NCI-H345 treated with DMSO at 0.1 percent for 48 hours (cell line): ENCODE measurements at regions not wholly inside any gene's neighbourhood (a gene's known extent, or its start where the extent isn't known, plus 50 kb on each side); places are given as distances from the start of the nearest gene placed in this dataset.
"Not testable (repeated sequence)": the region's sequence is repeated elsewhere in the genome, so short reads cannot be mapped to it uniquely, and the experiment has no call there.

Experiments
- DNase-seq: peaks from one replicate; lab custom pipeline; 2025; ENCODE audit not compliant: unreplicated experiment; lab: John Stamatoyannopoulos, UW

DNA sequence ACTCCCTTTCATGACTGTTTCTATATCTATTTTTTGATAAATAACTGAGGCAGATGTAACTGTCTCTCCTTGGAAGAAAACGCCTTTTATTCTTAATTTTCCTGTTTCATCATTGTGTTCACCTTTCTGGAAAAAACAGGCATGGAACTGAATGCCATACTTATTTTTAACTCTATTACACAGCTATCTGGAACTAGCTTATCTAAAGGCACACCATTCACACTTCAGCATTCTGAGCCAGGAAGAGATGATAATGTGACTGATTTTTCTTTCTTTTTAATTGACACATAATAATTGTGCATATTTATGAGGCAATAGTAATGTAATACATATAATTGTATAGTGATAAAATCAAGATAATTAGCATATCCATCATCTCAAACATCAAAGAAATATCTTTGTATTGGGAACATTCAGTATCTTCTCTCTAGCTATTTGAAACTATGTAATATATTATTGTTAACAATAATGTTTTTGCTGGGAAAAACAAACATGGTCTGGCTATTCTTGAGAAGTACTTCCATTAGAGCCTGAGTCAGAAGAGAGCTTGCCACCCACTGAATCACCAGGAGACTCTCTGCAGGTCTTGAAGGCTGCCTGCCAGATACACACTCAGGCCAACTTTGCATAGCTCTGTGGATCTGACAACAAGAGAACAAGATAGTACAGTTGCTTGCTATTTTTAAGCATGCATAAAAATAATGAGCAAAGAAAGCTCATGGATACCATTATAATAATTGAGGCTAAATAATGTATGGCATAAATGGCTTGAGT, 501.0 kb upstream of the EDIL3 start:
- no peak for DNase-seq

DNA sequence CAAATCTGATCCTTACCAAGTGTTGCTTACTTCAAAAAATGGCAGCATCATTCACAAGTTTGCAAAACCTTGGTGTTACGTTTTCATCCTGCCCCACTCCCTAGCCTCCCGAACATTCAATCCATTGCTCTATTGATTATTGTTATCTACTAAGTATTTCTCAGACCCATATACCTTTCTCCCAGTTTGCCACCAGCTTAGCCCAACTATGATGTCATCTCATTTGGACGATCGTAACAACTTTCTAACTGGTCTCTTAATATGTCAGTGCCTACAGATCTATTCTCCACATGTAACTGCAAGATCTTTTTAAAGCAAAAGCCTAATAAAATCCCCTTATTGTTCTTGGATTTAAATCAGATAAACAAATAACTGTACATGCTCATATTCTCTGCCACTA, 497.1 kb upstream of the EDIL3 start:
- DNase-seq = no peak

DNA sequence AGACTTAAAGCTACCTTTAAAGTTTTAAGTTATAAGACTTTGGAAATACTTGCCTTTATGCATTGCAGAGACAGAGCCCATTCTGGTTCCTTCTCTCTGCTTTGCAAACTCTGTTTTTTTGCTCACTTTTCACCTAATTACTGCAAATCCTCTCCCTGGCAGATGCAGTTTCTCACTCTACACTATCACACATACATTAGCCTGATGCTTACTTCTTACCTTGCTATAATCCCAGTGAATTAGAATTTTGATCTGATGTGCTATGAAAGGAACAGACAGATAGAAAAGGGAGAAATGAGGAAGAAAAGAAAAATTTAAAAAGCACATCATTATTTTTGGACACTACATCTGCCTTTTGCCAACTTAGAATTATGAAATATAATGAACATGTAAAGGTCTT, 489.5 kb upstream of the EDIL3 start:
- no peak for DNase-seq

DNA sequence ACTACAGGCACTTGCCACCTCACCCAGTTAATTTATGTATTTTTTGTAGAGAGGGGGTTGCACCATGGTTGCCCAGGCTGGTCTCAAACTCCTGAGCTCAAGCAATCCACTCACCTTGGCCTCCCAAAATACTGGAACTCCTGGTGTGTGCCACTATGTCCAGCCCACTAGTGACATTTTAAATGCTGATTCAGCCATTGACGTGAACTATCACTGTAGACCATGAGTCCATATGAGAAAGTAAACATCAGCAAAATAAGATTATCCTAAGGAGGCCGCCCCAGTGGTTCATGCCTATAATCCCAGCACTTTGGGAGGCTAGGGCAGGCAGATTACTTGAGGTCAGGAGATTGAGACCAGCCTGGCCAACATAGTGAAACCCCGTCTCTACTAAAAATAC, 488.1 kb upstream of the EDIL3 start:
- DNase-seq = no peak

DNA sequence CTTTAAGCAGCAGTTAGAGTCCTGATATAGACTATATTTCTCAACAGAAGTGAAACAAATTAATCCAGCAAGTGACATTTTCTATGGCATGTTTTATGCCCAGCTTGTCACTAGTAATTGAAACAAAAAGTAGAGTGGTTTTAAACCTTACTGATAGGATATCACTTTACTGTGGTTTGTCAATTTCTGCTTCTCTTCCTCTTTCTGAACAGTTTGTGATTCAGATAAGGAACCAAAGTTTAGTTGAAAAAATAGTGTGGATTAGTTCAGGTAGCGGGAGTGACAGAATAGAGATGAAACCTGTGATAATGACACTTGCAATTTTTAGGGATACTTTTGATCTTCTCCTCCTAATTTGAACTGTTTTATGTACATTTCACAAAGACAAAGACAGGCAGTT, 485.7 kb upstream of the EDIL3 start:
- no peak for DNase-seq

DNA sequence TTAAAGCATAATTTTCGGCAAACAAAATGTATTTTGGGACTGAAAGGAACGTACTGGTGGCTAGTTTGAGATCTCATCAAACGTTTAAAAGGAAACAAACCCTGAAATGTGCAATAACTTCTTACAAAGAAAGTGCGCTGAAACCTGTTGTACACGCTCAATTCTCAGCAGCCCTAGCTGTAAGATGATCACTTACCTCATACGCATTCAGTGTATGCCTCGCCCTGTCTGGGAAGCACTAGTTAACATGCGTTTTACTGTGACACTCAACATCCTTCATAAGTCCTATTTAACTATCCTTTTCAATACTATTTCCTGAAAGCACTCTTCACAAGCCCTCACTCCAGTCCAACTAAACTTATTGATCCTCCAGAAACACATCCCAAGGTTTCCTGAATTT, 485.0 kb upstream of the EDIL3 start:
- no peak for DNase-seq

DNA sequence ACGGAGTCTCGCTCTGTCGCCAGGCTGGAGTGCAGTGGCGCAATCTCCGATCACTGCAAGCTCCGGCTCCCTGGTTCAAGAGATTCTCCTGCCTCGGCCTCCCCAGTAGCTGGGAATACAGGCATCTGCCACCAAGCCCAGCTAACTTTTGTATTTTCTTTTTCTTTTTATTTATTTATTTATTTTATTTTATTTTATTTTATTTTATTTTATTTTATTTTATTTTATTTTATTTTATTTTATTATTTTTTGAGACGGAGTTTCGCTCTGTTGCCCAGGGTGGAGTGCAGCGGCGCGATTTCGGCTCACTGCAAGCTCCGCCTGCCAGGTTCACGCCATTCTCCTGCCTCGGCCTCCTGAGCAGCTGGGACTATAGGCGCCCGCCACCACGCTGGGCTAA, 479.3 kb upstream of the EDIL3 start:
- not testable (repeated sequence) for DNase-seq

DNA sequence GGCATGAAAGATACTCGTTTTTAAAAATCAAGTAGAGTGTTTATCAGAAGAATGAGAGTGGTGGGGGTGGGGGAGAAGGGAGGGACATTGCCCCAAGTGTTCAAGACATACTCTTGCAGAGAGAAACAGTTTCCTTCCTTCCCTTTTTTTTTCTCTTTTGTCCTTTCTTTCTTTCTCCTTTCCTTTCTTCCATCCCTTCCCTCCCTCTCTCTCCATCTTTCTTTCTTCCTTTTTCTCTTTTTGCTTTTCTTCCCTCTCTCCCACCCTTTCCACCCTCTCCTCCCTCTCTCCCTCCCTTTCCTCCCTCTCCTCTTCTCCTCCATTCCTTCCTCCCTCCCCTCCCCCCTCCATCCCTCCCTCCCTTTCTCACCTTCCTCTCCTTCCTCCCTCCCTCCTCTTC, 478.3 kb upstream of the EDIL3 start:
- no peak for DNase-seq

DNA sequence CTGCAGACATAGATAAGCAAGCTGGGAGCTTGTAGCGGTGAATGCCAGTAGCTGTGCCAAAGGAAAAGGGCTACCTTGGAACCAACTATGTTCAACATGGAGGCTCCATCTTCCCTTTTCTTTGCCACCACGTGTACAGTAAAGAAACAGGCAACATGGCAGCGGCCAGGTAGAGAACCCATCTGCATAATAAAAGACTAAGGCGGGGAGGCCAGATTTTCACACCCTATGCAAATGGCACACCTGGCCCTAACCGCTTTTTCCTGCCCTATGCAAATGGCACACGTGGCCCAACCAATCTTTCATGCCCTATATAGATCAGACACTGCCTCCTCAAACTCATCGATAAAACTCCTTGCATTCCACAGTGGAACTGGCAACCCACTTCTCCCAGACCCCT, 477.5 kb upstream of the EDIL3 start:
- DNase-seq = no peak

DNA sequence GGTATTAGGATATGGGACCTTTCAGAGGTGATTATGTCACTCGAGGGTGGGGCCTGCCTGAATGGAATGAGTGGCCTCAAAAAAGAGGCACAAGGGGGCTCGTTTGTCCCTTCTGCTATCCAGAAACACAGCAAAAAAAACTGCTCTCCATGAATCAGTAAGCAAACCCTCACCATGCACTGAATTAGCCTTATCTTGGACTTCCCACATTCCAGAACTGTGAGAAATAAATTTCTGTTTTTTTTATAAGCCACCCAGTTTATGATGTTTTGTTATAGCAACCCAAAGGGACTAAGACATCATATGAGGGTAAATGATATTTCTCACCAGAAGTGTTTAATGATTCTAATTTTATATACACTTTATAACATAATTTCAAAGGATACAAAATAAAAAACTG, 476.6 kb upstream of the EDIL3 start:
- no peak for DNase-seq

DNA sequence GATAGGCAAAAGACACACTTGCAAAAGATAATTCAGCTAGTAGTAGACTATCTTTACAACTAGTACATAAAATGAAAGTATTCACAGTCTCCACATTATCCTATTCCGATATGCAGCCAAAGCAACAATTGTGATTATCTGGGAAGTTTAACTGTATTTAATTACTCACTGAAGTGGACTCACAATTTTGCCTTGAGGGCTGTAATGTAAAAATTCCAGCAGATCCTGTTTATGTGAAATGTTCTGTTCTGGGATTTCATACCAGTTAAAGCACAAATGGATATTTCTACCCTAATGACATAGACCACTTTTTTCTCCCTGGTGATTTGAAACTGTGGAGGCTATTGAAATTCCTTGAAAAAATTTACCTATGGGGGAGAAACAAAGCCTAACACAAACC, 474.4 kb upstream of the EDIL3 start:
- no peak for DNase-seq

DNA sequence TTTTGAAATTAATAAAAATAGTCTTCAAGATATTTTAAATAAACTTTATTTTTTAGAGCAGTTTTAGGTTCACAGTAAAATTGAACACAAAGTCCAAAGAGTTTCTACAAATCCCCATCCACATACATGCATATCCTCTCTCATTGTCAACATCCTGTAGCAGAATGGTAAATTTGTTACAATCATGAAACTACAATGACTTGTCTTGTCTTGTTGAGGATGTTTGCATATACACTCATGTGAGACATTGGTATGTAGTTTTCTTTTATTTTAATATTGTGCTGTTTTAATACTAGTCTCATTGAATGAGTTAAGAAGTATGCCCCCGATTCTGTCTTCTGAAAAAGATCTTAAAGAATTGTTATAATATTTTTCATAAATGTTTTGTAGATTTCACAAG, 447.0 kb upstream of the EDIL3 start:
- DNase-seq = no peak

DNA sequence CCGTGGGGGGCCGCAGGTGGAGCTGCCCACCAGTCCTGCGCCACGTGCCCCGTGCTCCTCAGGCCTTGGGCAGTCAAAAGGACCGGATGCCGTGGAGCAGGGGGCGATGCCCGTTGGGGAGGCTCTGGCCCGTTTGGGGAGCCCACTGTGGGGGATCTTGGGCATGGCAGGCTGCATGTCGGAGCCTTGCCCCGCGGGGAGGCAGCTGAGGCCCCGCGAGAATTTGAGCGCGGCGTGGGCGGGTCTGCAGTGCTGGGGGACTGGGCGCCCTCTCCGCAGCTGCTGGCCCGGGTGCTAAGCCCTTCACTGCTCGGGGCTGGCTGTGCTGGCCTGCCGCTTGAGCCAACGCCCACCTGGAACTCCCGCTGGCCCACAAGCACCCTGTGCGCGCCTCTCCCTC, 445.6 kb upstream of the EDIL3 start:
- no peak for DNase-seq

DNA sequence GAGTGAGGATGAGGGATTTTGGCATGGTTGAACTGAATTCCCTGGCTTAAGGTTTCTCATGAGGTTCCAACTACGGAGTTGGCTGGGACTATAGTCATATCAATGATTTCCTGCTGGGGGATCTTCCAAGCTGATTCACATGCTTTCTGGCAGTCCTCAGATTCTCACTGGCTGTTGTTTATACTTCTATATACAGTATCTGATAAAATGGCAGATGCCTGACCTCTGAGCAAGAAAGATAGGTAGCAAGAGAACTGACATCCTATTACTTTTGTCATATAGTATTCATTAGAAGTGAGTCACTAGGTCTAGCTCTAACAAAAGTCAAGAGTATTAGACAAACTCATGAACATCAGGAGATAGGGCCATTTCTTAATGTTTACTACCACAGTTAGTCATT, 440.9 kb upstream of the EDIL3 start:
- DNase-seq = no peak

DNA sequence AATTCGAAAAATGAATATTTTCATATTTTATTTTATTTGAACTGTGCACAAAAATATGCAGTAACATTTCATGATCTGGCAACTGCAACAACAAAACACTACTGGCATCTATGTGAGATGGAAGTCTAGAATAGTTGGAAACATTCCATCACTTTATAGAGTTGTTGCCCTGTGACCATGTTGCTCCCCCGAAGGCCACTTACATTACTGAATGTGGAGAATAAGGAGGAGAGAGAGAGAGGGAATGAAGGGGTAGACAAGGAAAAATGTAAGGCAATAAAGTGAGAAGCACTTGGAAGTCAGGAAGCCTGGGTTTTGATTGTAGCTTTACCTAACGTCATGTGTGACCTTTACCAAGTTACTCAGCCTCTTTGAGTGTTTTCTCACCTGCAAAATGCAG, 437.2 kb upstream of the EDIL3 start:
- no peak for DNase-seq

DNA sequence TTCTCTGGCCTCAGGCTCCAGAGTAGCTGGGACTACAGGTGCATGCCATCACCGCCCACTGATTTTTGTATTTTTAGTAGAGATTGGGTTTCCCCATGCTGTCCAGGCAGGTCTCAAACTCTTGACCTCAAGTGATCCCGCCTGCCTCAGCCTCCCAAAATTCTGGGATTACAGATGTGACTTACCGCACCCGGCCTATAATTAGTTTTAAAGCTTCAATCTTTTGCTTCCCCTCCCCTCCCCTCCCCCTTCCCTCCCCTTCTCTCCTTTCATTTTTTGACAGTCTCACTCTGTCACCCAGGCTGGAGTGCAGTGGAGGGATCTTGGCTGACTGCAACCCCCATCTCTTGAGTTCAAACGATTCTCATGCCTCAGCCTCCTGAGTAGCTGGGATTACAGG, 433.3 kb upstream of the EDIL3 start:
- no peak for DNase-seq

DNA sequence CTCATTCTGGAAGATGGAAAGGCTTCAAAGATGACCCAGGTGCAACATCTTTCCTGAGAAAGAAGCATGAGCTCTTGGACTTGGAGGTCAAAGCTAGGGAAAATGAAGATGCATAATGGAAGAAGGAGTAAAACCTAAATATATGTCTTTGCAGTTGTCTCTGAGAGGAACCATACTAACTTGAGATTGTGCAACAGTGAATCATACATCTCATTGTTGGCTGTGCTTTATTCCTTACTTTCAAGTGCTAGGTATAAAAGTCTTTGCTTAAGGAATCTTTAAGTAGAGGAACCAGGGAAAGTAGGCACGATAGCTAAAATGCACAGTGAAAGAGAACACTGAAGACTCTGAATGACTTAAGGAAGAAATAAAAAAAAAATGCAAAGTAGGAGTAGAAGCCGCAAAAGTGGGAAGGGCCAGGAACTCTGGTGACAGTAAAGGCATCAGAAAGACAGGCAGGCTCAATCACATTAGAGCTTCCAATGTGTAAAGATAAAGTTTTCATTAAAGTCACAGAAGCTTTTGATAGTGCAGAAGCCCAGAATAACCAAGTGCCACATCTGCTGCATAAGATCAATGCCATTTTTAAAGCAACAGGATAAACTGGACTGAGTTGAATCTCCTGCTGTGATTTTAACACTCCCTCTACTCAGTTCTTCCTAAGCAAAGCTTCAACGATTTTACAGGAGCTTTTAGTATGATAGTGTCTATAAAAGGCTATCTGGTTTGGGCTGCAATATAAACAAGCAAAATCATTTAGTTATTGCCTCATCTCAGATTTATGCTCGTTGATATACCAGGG, 432.3 kb upstream of the EDIL3 start:
- DNase-seq = peak; percentile 0

DNA sequence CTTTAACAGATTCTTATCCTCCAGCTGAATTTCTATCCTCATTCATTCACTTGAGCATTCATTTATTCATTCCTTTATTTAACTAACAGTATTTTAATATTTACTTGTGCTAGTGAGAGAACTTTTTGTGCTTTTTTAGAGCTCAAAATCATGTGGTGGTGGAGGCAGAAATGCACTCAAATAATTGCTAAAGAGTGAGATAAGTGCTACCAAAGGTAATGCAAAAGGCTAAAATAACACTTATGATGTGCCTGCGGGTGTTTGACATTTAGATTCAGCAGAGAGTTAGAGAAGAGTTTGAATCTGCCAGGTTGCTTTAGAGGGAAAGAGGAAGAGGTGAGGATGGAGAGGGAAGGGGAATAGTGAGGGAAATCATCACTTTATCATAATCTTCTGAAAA, 431.5 kb upstream of the EDIL3 start:
- no peak for DNase-seq

DNA sequence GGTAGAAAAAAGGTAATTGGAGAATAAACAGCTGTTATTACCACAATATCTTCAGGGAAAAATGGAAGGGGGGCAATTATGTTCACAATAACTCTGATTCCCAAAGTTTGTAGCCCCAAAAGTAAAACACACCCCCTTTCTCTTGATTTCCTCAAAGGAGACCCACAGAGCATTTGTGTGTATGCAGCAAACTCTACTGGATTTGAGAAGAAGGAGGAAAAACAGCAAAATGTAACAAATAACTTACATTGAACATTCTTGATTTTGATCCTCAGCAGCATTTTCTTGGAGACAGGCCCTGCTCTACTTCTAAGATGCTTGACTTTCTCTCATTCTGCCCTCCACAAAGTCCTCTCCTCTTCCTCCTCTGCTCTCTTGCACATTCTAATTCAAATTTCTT, 420.8 kb upstream of the EDIL3 start:
- DNase-seq = no peak

DNA sequence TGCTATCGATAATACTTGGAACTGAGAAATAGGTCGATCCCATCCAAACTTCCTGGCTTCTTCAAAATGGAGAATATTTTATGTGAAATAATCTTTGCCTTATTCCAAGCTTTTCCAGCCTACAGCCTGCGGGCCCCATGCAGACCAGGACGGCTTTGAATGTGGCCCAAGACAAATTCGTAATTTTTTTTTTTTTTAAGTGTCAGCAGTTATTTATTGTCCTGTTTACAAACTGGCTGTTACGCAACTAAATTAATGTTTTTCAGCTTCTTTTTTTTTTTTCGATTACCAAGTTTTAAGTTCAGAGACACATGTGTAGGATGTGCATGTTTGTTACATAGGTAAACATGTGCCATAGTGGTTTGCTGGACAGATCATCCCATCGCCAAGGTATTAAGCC, 411.7 kb upstream of the EDIL3 start:
- no peak for DNase-seq

DNA sequence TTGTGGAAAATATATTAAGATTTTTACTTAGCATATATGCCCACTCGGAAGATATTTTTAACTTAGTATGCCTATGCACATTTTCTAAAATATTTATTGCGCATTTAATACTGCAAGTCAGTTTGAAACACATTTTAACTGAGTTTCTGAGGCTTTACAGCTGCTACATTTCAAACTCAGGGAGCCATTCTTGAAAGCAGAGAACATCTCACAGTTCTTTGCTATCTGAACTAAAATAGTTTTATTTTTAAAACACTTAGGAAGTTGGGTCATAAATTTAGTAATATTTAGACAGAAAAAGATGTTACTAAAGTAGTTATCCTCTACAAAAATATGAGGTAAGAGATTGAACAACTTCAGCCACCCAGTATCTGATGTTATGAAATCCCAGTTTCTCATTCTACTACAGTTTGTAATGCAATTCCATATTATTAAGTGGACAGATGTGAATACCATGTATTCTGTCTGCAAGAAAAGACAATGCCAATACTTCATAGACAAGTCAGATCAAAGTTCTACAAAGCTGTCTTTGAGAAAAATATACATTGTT, 409.9 kb upstream of the EDIL3 start:
- no peak for DNase-seq

DNA sequence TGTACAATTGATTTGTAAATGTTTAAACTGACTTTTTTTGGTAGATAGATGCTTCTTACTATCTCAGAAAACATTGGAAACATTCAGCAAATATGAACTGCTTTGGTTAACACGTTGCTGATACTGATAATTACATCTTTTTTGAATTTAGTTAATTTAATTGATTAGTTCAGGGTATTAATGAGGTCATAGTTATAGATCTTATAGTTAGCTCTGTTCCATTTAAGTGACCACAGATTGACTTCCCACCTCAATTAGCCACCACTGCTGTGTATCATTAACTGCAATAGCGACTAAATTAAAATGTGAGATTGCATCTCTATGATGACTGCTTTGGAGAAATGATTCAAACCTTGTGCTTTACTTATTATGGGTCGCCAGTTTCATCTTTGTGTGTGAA, 407.1 kb upstream of the EDIL3 start:
- DNase-seq = no peak
